Kidney glomerular epithelial cell (primary cell): ENCODE measurements at regions not wholly inside any gene's neighbourhood (a gene's known extent, or its start where the extent isn't known, plus 50 kb on each side); places are given as distances from the start of the nearest gene placed in this dataset.
"Not testable (repeated sequence)": the region's sequence is repeated elsewhere in the genome, so short reads cannot be mapped to it uniquely, and the experiment has no call there.

Source experiments
- DNase-seq: peaks from one replicate; lab custom pipeline; 2025; lab: John Stamatoyannopoulos, UW

GRCh38 chr11:109480251-109480650 is 58.3 kb downstream of the C11orf87 start:
- DNase-seq, result no peak

- no peak for DNase-seq
These were observed 64.1 kb downstream of the C11orf87 start for GRCh38 chr11:109486129-109486528.

GRCh38 chr11:109490953-109491635 is 69.1 kb downstream of the C11orf87 start:
- DNase-seq, result no peak

GRCh38 chr11:109506115-109506514 is 84.1 kb downstream of the C11orf87 start:
- no peak for DNase-seq

GRCh38 chr11:109507331-109507730 is 85.3 kb downstream of the C11orf87 start:
- no peak for DNase-seq

- DNase-seq, result no peak
These were observed 86.0 kb downstream of the C11orf87 start for GRCh38 chr11:109507836-109508561.

- DNase-seq, result no peak
These were observed 87.0 kb downstream of the C11orf87 start for GRCh38 chr11:109508943-109509342.

GRCh38 chr11:109510316-109510715 is 88.3 kb downstream of the C11orf87 start:
- DNase-seq, result no peak

GRCh38 chr11:109511598-109511997 is 89.6 kb downstream of the C11orf87 start:
- DNase-seq, result no peak

- no peak for DNase-seq
These were observed 90.3 kb downstream of the C11orf87 start for GRCh38 chr11:109512249-109512648.

- DNase-seq, result no peak
These were observed 90.7 kb downstream of the C11orf87 start for GRCh38 chr11:109512680-109513079.

- DNase-seq, result no peak
These were observed 92.5 kb downstream of the C11orf87 start for GRCh38 chr11:109514313-109515018.

GRCh38 chr11:109519253-109519652 is 97.3 kb downstream of the C11orf87 start:
- DNase-seq, result no peak

- no peak for DNase-seq
These were observed 99.6 kb downstream of the C11orf87 start for GRCh38 chr11:109521571-109522086.

- DNase-seq, result no peak
These were observed 100.2 kb downstream of the C11orf87 start for GRCh38 chr11:109522116-109522755.

- DNase-seq, result not testable (repeated sequence)
These were observed 103.6 kb downstream of the C11orf87 start for GRCh38 chr11:109525636-109526035.

- DNase-seq, result no peak
These were observed 104.1 kb downstream of the C11orf87 start for GRCh38 chr11:109526061-109526460.

- DNase-seq, result no peak
These were observed 104.9 kb downstream of the C11orf87 start for GRCh38 chr11:109526931-109527330.

GRCh38 chr11:109527496-109527895 is 105.5 kb downstream of the C11orf87 start:
- DNase-seq, result no peak

GRCh38 chr11:109547356-109548027 is 125.5 kb downstream of the C11orf87 start:
- peak; percentile 22 for DNase-seq

GRCh38 chr11:109552376-109552775 is 130.4 kb downstream of the C11orf87 start:
- DNase-seq, result no peak

- no peak for DNase-seq
These were observed 131.3 kb downstream of the C11orf87 start for GRCh38 chr11:109553284-109553683.
